ENCODE measurements at regions not wholly inside any gene's neighbourhood (a gene's known extent, or its start where the extent isn't known, plus 50 kb on each side); places are given as distances from the start of the nearest gene placed in this dataset.
"Not testable (repeated sequence)": the region's sequence is repeated elsewhere in the genome, so short reads cannot be mapped to it uniquely, and the experiment has no call there.

- H2BK5ac ChIP-seq (ENCODE audit: low read length); H3K56ac ChIP-seq (ENCODE audit: low read length); H3K27ac ChIP-seq (ENCODE audit: low read depth, low read length); H3K4me3 ChIP-seq (ENCODE audit: low read length); H2BK120ac ChIP-seq (ENCODE audit: low read depth, low read length); H3K9ac ChIP-seq (ENCODE audit: low read length); H3K18ac ChIP-seq (ENCODE audit: low read length); H3K79me2 ChIP-seq (ENCODE audit: control insufficient read depth, insufficient read depth, low read length); H3K4me1 ChIP-seq (ENCODE audit: control insufficient read depth, low read depth, low read length); H4K5ac ChIP-seq (ENCODE audit: low read length); H3K79me1 ChIP-seq (ENCODE audit: low read length); DNase-seq; H2AK5ac ChIP-seq (ENCODE audit: low read length); H3K23ac ChIP-seq (ENCODE audit: low read length); H3K4me2 ChIP-seq (ENCODE audit: low read length); H2BK15ac ChIP-seq (replicated peaks; ENCODE audit: low read depth); H3K27me3 ChIP-seq (ENCODE audit: insufficient read depth, low read length, poor library complexity); H3K36me3 ChIP-seq (ENCODE audit: control insufficient read depth, insufficient read depth, low read length); H4K8ac ChIP-seq (ENCODE audit: low read depth, low read length); H3K4ac ChIP-seq (ENCODE audit: low read depth, low read length): not testable (repeated sequence)
- no CpG with 5 or more reads among the region's 2 CpGs for WGBS (ENCODE audit: extremely low coverage, insufficient coverage, low lambda C conversion rate)
Observed at GRCh38 chr15:21111861-21112260, 245.7 kb upstream of the POTEB2 start.

GRCh38 chr15:21111172-21111571, 245.1 kb upstream of the POTEB2 start:
- H3K4me2 ChIP-seq (ENCODE audit: low read length): not testable (repeated sequence)

GRCh38 chr15:21110187-21110804, 244.2 kb upstream of the POTEB2 start:
- WGBS (ENCODE audit: extremely low coverage, insufficient coverage, low lambda C conversion rate): no CpG with 5 or more reads among the region's 5 CpGs
- H3K79me2 ChIP-seq (ENCODE audit: control insufficient read depth, insufficient read depth, low read length); H4K8ac ChIP-seq (ENCODE audit: low read depth, low read length); H3K4me2 ChIP-seq (ENCODE audit: low read length); H4K5ac ChIP-seq (ENCODE audit: low read length); H2AK5ac ChIP-seq (ENCODE audit: low read length); H3K27ac ChIP-seq (ENCODE audit: low read depth, low read length); DNase-seq; H2BK120ac ChIP-seq (ENCODE audit: low read depth, low read length); H3K56ac ChIP-seq (ENCODE audit: low read length); H3K79me1 ChIP-seq (ENCODE audit: low read length); H3K9ac ChIP-seq (ENCODE audit: low read length); H3K36me3 ChIP-seq (ENCODE audit: control insufficient read depth, insufficient read depth, low read length); H3K4me3 ChIP-seq (ENCODE audit: low read length); H3K23ac ChIP-seq (ENCODE audit: low read length); H2BK5ac ChIP-seq (ENCODE audit: low read length); H3K4ac ChIP-seq (ENCODE audit: low read depth, low read length); H3K18ac ChIP-seq (ENCODE audit: low read length); H2BK15ac ChIP-seq (replicated peaks; ENCODE audit: low read depth); H3K4me1 ChIP-seq (ENCODE audit: control insufficient read depth, low read depth, low read length); H3K27me3 ChIP-seq (ENCODE audit: insufficient read depth, low read length, poor library complexity): not testable (repeated sequence)

More at GRCh38 chr15:21111172-21111571, 245.1 kb upstream of the POTEB2 start:
- not testable (repeated sequence) for H3K36me3 ChIP-seq (ENCODE audit: control insufficient read depth, insufficient read depth, low read length); H4K8ac ChIP-seq (ENCODE audit: low read depth, low read length); H3K56ac ChIP-seq (ENCODE audit: low read length); H3K23ac ChIP-seq (ENCODE audit: low read length); H3K27ac ChIP-seq (ENCODE audit: low read depth, low read length); DNase-seq; H2BK5ac ChIP-seq (ENCODE audit: low read length); H3K27me3 ChIP-seq (ENCODE audit: insufficient read depth, low read length, poor library complexity); H2BK120ac ChIP-seq (ENCODE audit: low read depth, low read length); H3K4ac ChIP-seq (ENCODE audit: low read depth, low read length); H3K79me2 ChIP-seq (ENCODE audit: control insufficient read depth, insufficient read depth, low read length); H4K5ac ChIP-seq (ENCODE audit: low read length); H2BK15ac ChIP-seq (replicated peaks; ENCODE audit: low read depth); H3K18ac ChIP-seq (ENCODE audit: low read length); H3K79me1 ChIP-seq (ENCODE audit: low read length); H3K9ac ChIP-seq (ENCODE audit: low read length); H3K4me3 ChIP-seq (ENCODE audit: low read length); H3K4me1 ChIP-seq (ENCODE audit: control insufficient read depth, low read depth, low read length); H2AK5ac ChIP-seq (ENCODE audit: low read length)
- WGBS (ENCODE audit: extremely low coverage, insufficient coverage, low lambda C conversion rate): no CpG with 5 or more reads among the region's 4 CpGs

- H3K18ac ChIP-seq (ENCODE audit: low read length); H2BK5ac ChIP-seq (ENCODE audit: low read length); H3K23ac ChIP-seq (ENCODE audit: low read length); H4K8ac ChIP-seq (ENCODE audit: low read depth, low read length); H4K5ac ChIP-seq (ENCODE audit: low read length); H3K9ac ChIP-seq (ENCODE audit: low read length); H2BK120ac ChIP-seq (ENCODE audit: low read depth, low read length); H3K27me3 ChIP-seq (ENCODE audit: insufficient read depth, low read length, poor library complexity); H2AK5ac ChIP-seq (ENCODE audit: low read length); H3K4ac ChIP-seq (ENCODE audit: low read depth, low read length); H3K4me1 ChIP-seq (ENCODE audit: control insufficient read depth, low read depth, low read length); H3K4me2 ChIP-seq (ENCODE audit: low read length); H3K4me3 ChIP-seq (ENCODE audit: low read length); H3K27ac ChIP-seq (ENCODE audit: low read depth, low read length); H3K56ac ChIP-seq (ENCODE audit: low read length); H3K79me2 ChIP-seq (ENCODE audit: control insufficient read depth, insufficient read depth, low read length); H3K79me1 ChIP-seq (ENCODE audit: low read length); H3K36me3 ChIP-seq (ENCODE audit: control insufficient read depth, insufficient read depth, low read length); DNase-seq; H2BK15ac ChIP-seq (replicated peaks; ENCODE audit: low read depth): not testable (repeated sequence)
- WGBS (ENCODE audit: extremely low coverage, insufficient coverage, low lambda C conversion rate): no CpG with 5 or more reads among the region's 3 CpGs
Observed at GRCh38 chr15:21108384-21108783, 242.3 kb upstream of the POTEB2 start.

GRCh38 chr15:21107399-21108381, 241.6 kb upstream of the POTEB2 start:
- H3K27ac ChIP-seq (ENCODE audit: low read depth, low read length); H3K18ac ChIP-seq (ENCODE audit: low read length); H2BK5ac ChIP-seq (ENCODE audit: low read length); H3K56ac ChIP-seq (ENCODE audit: low read length); DNase-seq; H4K8ac ChIP-seq (ENCODE audit: low read depth, low read length); H3K27me3 ChIP-seq (ENCODE audit: insufficient read depth, low read length, poor library complexity); H3K4me3 ChIP-seq (ENCODE audit: low read length); H3K9ac ChIP-seq (ENCODE audit: low read length); H2BK15ac ChIP-seq (replicated peaks; ENCODE audit: low read depth); H3K36me3 ChIP-seq (ENCODE audit: control insufficient read depth, insufficient read depth, low read length); H3K4me1 ChIP-seq (ENCODE audit: control insufficient read depth, low read depth, low read length); H3K79me2 ChIP-seq (ENCODE audit: control insufficient read depth, insufficient read depth, low read length); H2AK5ac ChIP-seq (ENCODE audit: low read length); H3K79me1 ChIP-seq (ENCODE audit: low read length); H3K23ac ChIP-seq (ENCODE audit: low read length); H4K5ac ChIP-seq (ENCODE audit: low read length); H3K4me2 ChIP-seq (ENCODE audit: low read length); H3K4ac ChIP-seq (ENCODE audit: low read depth, low read length); H2BK120ac ChIP-seq (ENCODE audit: low read depth, low read length): not testable (repeated sequence)
- no CpG with 5 or more reads among the region's 10 CpGs for WGBS (ENCODE audit: extremely low coverage, insufficient coverage, low lambda C conversion rate)
